ENCODE measurements at regions not wholly inside any gene's neighbourhood (a gene's known extent, or its start where the extent isn't known, plus 50 kb on each side); places are given as distances from the start of the nearest gene placed in this dataset.

DNA sequence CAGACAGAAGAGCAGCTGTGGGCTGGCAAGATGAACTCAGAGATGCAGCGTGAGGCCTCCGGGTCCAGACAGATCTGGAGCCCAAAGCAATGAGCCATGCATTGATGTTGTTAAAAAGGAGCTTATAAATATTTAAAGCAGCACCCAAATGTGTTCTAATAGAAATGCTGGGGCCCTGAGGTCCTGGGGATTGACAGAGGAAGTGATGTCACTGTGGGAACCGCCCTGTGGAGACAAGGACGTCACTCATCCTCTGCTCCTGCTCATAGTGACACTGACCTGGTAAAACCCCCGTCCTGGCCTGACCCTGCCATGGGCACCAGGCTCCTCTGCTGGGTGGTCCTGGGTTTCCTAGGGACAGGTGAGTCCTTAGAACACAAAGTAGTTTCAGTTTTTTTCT lies 197.0 kb upstream of the PRSS58 start:
- RAD21 ChIA-PET (ENCODE audit: low non-redundant PET in 1 of 2, low total read pairs in 2 of 2, uncharacterized antibody in 2 of 2, unreplicated experiment in 2 of 2): no interaction called here
- no peak for ATAC-seq

More for the DNA sequence above, 197.0 kb upstream of the PRSS58 start:
- H3K9me3 ChIP-seq (ENCODE audit: control insufficient read depth in 1 of 2, insufficient read depth in 1 of 2, low read depth in 1 of 2, low read length in 2 of 2): no peaks in the 10 kb centered on the region
- H3K9ac ChIP-seq (ENCODE audit: low read length): no peak overlapping the region
- DNase-seq (ENCODE audit: low read depth, low spot score): no peak
- no peak overlapping the region for H3K4me3 ChIP-seq (replicated peaks in 1 of 2; ENCODE audit: low read depth in 1 of 2, low read length in 2 of 2)
- no peaks in the 10 kb centered on the region for H3K79me2 ChIP-seq (ENCODE audit: insufficient read depth, low read length)
- no peaks in the 10 kb centered on the region for H4K20me1 ChIP-seq (ENCODE audit: insufficient read depth)
- peaks cover 0 to 7% of the 10 kb centered on the region in 2 experiments; a peak in 2 of 4 replicates for H3K4me1 ChIP-seq (ENCODE audit: control insufficient read depth in 1 of 2, insufficient read depth in 2 of 2, low read length in 2 of 2)
- TF ChIP-seq ZBTB33 (IDR thresholded peaks at IDR 0.05; ENCODE audit: extremely low read depth, insufficient replicate concordance, low read length) (no peak), SP1 (IDR thresholded peaks at IDR 0.05; ENCODE audit: low read depth) (no peak), POLR2A (IDR thresholded peaks at IDR 0.05; ENCODE audit: borderline replicate concordance, extremely low read depth, insufficient read depth, insufficient read length) (no peak), SRF (IDR thresholded peaks at IDR 0.05; ENCODE audit: low read depth) (no peak), MAX (IDR thresholded peaks at IDR 0.05) (no peak), FOSL1 (IDR thresholded peaks at IDR 0.05; ENCODE audit: low read depth) (no peak), CBX3 (IDR thresholded peaks at IDR 0.05; ENCODE audit: low read depth) (no peak), REST (IDR thresholded peaks at IDR 0.05; ENCODE audit: low read depth) (no peak), SIN3A (IDR thresholded peaks at IDR 0.05; ENCODE audit: low read depth) (no peak), EZH2phosphoT487 (IDR thresholded peaks at IDR 0.05; ENCODE audit: borderline replicate concordance) (no peak), POLR2AphosphoS5 (IDR thresholded peaks at IDR 0.05; ENCODE audit: low read depth, low read length) (no peak)
- TF ChIP-seq, protein P1, sequence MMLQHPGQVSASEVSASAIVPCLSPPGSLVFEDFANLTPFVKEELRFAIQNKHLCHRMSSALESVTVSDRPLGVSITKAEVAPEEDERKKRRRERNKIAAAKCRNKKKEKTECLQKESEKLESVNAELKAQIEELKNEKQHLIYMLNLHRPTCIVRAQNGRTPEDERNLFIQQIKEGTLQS (IDR thresholded peaks at IDR 0.05): no peak
- no peaks in the 10 kb centered on the region for H3K9me2 ChIP-seq (ENCODE audit: insufficient read depth)
- intact Hi-C loops (cut with micrococcal nuclease): no loop called here
- no peak overlapping the region for H3K27ac ChIP-seq (ENCODE audit: low read depth, low read length)
- no peaks in the 10 kb centered on the region for H3K27me3 ChIP-seq (ENCODE audit: insufficient read depth, low read length)
- no peak overlapping the region for H2AFZ ChIP-seq (ENCODE audit: low read depth, low read length, poor library complexity, severe bottlenecking)
- H3K4me2 ChIP-seq (ENCODE audit: low read length): no peak overlapping the region
- no peaks in the 10 kb centered on the region for H3K36me3 ChIP-seq (ENCODE audit: control insufficient read depth in 1 of 2, insufficient read depth in 2 of 2, low read length in 2 of 2)
- ChIA-PET POLR2A (no interaction called here), CTCF (interaction anchor here (0.6 to 2.1 kb wide), 3 partner anchors 10 to 24 kb away, joined by 3 to 7 read pairs (median 5); no protein-coding TSS in a partner anchor)
- BruUV-seq (replicated peaks): no TSS peak

Measured in HCT116 (cell line).